GM18870 (cell line): ENCODE measurements at regions not wholly inside any gene's neighbourhood (a gene's known extent, or its start where the extent isn't known, plus 50 kb on each side); places are given as distances from the start of the nearest gene placed in this dataset.

ENCODE experiments used
- ATAC-seq: cut with Tn5 transposase; IDR thresholded peaks from one replicate; pipeline ENCODE4 v1.9.1; 2021; ENCODE audit warnings: moderate library complexity; ENCODE audit not compliant: unreplicated experiment

GRCh38 chr5:121793791-121794190 lies 57.9 kb upstream of the FTMT start:
- no peak for ATAC-seq

- ATAC-seq: no peak
Observed at GRCh38 chr5:121795511-121795910, 56.2 kb upstream of the FTMT start.

- no peak for ATAC-seq
Observed at GRCh38 chr5:121797681-121798518, 53.8 kb upstream of the FTMT start.
